GM23338 (cell line): ENCODE measurements at regions not wholly inside any gene's neighbourhood (a gene's known extent, or its start where the extent isn't known, plus 50 kb on each side); places are given as distances from the start of the nearest gene placed in this dataset.
A peak's percentile ranks its signal among the peaks of the same experiment; 100 is the strongest.

ENCODE experiments used
- ATAC-seq: fragments of 200-7000 bp; cut with Tn5 transposase; 3 replicates; pipeline ENCODE4 v1.9.1; 2020
- DNase-seq: peaks from one replicate; pipeline ENCODE4 v3.0.0-alpha.2; 2015; ENCODE audit warnings: low spot score
- H2AFZ ChIP-seq: fragments of 200-600 bp; sonication (generic); 2 replicates; pipeline ENCODE4 v1.8.0; 2016; ENCODE audit warnings: antibody characterized with exemption, mild to moderate bottlenecking, moderate library complexity
- H3F3A ChIP-seq: fragments of 200-600 bp; sonication (generic); replicated peaks from 2 replicates; pipeline ENCODE4 v1.8.0; 2017; ENCODE audit warnings: antibody characterized with exemption, mixed run types, low read depth
- H3K27ac ChIP-seq: fragments of 200-600 bp; sonication (generic); 2 replicates; pipeline ENCODE4 v1.6.1; 2016; ENCODE audit warnings: low read depth
- H3K27me3 ChIP-seq: fragments of 200-600 bp; sonication (generic); 2 replicates; pipeline ENCODE4 v1.8.0; 2016; ENCODE audit warnings: mild to moderate bottlenecking, mixed run types, moderate library complexity; ENCODE audit not compliant: insufficient read depth
- H3K36me3 ChIP-seq: fragments of 200-600 bp; sonication (generic); 2 replicates; pipeline ENCODE4 v1.8.0; 2016; ENCODE audit warnings: mild to moderate bottlenecking; ENCODE audit not compliant: insufficient read depth
- H3K4me1 ChIP-seq: fragments of 200-600 bp; sonication (generic); 2 replicates; pipeline ENCODE4 v1.8.0; 2016; ENCODE audit warnings: mild to moderate bottlenecking, moderate library complexity; ENCODE audit not compliant: insufficient read depth
- H3K4me2 ChIP-seq: fragments of 200-600 bp; sonication (generic); 2 replicates; pipeline ENCODE4 v1.7.1; 2017; ENCODE audit warnings: mixed run types
- H3K4me3 ChIP-seq: fragments of 200-600 bp; sonication (generic); 2 replicates; pipeline ENCODE4 v1.6.1; 2016; ENCODE audit warnings: mixed run types
- H3K79me2 ChIP-seq: fragments of 200-600 bp; sonication (generic); replicated peaks from 2 replicates; pipeline ENCODE4 v1.8.0; 2017; ENCODE audit warnings: mild to moderate bottlenecking; ENCODE audit not compliant: insufficient read depth
- H3K9me2 ChIP-seq: fragments of 200-600 bp; sonication (generic); 2 replicates; pipeline ENCODE4 v1.8.0; 2017; ENCODE audit not compliant: insufficient read depth
- H4K20me1 ChIP-seq: fragments of 200-600 bp; sonication (generic); replicated peaks from 2 replicates; pipeline ENCODE4 v1.8.0; 2017; ENCODE audit warnings: mild to moderate bottlenecking; ENCODE audit not compliant: insufficient read depth
- H3K27ac Mint-ChIP-seq: 2 replicates; pipeline ENCODE4 v1.8.0; 2020; ENCODE audit warnings: inconsistent platforms, mild to moderate bottlenecking, moderate library complexity, mixed read lengths
- H3K27me3 Mint-ChIP-seq: 3 replicates; pipeline ENCODE4 v1.8.0; 2022; ENCODE audit warnings: low read depth, mild to moderate bottlenecking, moderate library complexity, mixed read lengths, inconsistent platforms; ENCODE audit not compliant: insufficient read depth, poor library complexity
- H3K36me3 Mint-ChIP-seq: 3 replicates; pipeline ENCODE4 v1.8.0; 2021; ENCODE audit warnings: low read depth, mild to moderate bottlenecking, inconsistent platforms, moderate library complexity, mixed read lengths
- H3K4me1 Mint-ChIP-seq: 3 replicates; pipeline ENCODE4 v1.8.0; 2020; ENCODE audit warnings: mild to moderate bottlenecking, inconsistent platforms, mixed read lengths
- H3K4me3 Mint-ChIP-seq: 3 replicates; pipeline ENCODE4 v1.8.0; 2021; ENCODE audit warnings: moderate library complexity, mild to moderate bottlenecking, inconsistent platforms, mixed read lengths
- H3K9me3 Mint-ChIP-seq: 3 replicates; pipeline ENCODE4 v1.8.0; 2020; ENCODE audit warnings: moderate library complexity, mild to moderate bottlenecking, inconsistent platforms, mixed read lengths
- CREB1 ChIP-seq: fragments of 250-450 bp; sonication (Bioruptor Pico); IDR thresholded peaks from 2 replicates; pipeline ENCODE4 v1.5.0; 2020; ENCODE audit warnings: low read depth, mild to moderate bottlenecking, moderate library complexity
- EZH2 ChIP-seq: fragments of 200-600 bp; sonication (generic); IDR thresholded peaks from one replicate; pipeline ENCODE4 v1.8.0; 2017; ENCODE audit warnings: antibody characterized with exemption, mild to moderate bottlenecking, low read depth; ENCODE audit not compliant: unreplicated experiment
- EZH2phosphoT487 ChIP-seq: fragments of 200-600 bp; sonication (generic); IDR thresholded peaks from one replicate; pipeline ENCODE4 v1.8.1; 2018; ENCODE audit warnings: antibody characterized with exemption; ENCODE audit not compliant: unreplicated experiment
- JUNB ChIP-seq: IDR thresholded peaks from one replicate; pipeline ENCODE4 v1.6.1; 2016; ENCODE audit warnings: antibody characterized with exemption; ENCODE audit not compliant: unreplicated experiment
- NANOG ChIP-seq: IDR thresholded peaks from 2 replicates; pipeline ENCODE4 v1.6.1; 2016; ENCODE audit warnings: antibody characterized with exemption, borderline replicate concordance
- POLR2AphosphoS5 ChIP-seq: IDR thresholded peaks from 2 replicates; pipeline ENCODE4 v1.6.1; 2016; ENCODE audit warnings: antibody characterized with exemption, low read depth
- STAT1 ChIP-seq: IDR thresholded peaks from one replicate; pipeline ENCODE4 v1.6.1; 2016; ENCODE audit warnings: antibody characterized with exemption; ENCODE audit not compliant: unreplicated experiment
- ZNF114 ChIP-seq: fragments of 250-450 bp; sonication (Bioruptor Pico); IDR thresholded peaks from 2 replicates; pipeline ENCODE4 v1.5.0; 2020; ENCODE audit warnings: mild to moderate bottlenecking, moderate library complexity
- ZNF331 ChIP-seq: fragments of 250-450 bp; sonication (Bioruptor Pico); IDR thresholded peaks from 2 replicates; pipeline ENCODE4 v1.5.0; 2020; ENCODE audit warnings: low read depth, mild to moderate bottlenecking, moderate library complexity
- TF ChIP-seq, protein P1 (sequence below), 2 experiments: fragments of 200-600 bp in 1 of 2; sonication (generic) in 1 of 2; conservative IDR thresholded peaks; 2 replicates each; pipeline versions ENCODE4 v1.5.1 to v1.6.1; 2016 to 2017; ENCODE audit warnings: antibody characterized with exemption in 2 of 2, low read depth in 2 of 2, mild to moderate bottlenecking in 2 of 2, moderate library complexity in 1 of 2
- TF ChIP-seq, protein P2 (sequence below): IDR thresholded peaks from 2 replicates; pipeline ENCODE4 v1.6.1; 2016; ENCODE audit warnings: antibody characterized with exemption
- TF ChIP-seq, protein P3 (sequence below): IDR thresholded peaks from one replicate; pipeline ENCODE4 v1.6.1; 2018; ENCODE audit warnings: antibody characterized with exemption; ENCODE audit not compliant: unreplicated experiment

DNA sequence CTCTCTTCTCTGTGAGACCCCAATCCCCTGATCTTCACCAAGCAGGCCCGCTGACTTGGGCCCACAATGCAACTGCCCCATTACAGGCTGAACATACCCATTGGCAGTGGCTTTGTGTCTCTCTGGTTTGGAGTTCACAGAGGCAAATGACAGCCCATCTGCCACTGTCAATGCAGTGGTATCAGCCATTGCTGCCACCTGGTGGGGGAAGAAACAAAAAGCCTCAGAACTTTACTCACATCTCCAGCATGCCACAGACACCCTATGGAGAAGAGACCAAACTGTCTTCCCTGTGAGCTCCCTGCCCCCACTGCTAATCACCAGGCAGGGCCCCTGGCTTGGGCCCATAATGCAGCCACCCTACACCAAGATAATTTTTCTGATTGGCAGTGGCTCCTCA is 729.3 kb upstream of the ACTRT1 start:
- TF ChIP-seq EZH2phosphoT487 = no peak
- TF ChIP-seq, protein P1, sequence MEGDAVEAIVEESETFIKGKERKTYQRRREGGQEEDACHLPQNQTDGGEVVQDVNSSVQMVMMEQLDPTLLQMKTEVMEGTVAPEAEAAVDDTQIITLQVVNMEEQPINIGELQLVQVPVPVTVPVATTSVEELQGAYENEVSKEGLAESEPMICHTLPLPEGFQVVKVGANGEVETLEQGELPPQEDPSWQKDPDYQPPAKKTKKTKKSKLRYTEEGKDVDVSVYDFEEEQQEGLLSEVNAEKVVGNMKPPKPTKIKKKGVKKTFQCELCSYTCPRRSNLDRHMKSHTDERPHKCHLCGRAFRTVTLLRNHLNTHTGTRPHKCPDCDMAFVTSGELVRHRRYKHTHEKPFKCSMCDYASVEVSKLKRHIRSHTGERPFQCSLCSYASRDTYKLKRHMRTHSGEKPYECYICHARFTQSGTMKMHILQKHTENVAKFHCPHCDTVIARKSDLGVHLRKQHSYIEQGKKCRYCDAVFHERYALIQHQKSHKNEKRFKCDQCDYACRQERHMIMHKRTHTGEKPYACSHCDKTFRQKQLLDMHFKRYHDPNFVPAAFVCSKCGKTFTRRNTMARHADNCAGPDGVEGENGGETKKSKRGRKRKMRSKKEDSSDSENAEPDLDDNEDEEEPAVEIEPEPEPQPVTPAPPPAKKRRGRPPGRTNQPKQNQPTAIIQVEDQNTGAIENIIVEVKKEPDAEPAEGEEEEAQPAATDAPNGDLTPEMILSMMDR (conservative IDR thresholded peaks at IDR 0.05; ENCODE audit: low read depth in 2 of 2) = peak; percentile 42 to 68
- no peaks in the 10 kb centered on the region for H3K27me3 ChIP-seq
- peaks cover 20% of the 10 kb centered on the region; the same call in 2 of the 3 replicates for H3K36me3 Mint-ChIP-seq
- H3K79me2 ChIP-seq = no peaks in the 10 kb centered on the region
- ATAC-seq (peak; percentile 81), DNase-seq (peak; percentile 59)
- H3F3A ChIP-seq = no peaks in the 10 kb centered on the region
- H3K36me3 ChIP-seq = no peaks in the 10 kb centered on the region
- H3K9me3 Mint-ChIP-seq = peaks cover 28% of the 10 kb centered on the region
- no peak overlapping the region for H3K4me3 Mint-ChIP-seq
- H3K9me2 ChIP-seq = no peaks in the 10 kb centered on the region
- no peak overlapping the region for H3K27ac Mint-ChIP-seq
- H3K4me1 ChIP-seq = peaks cover 8% of the 10 kb centered on the region; the same call in 1 of the 2 replicates
- peaks cover 2% of the 10 kb centered on the region for H3K27me3 Mint-ChIP-seq
- H3K4me3 ChIP-seq = no peak overlapping the region
- H3K4me2 ChIP-seq = no peak overlapping the region
- H4K20me1 ChIP-seq = no peaks in the 10 kb centered on the region
- H3K4me1 Mint-ChIP-seq = peaks cover 12% of the 10 kb centered on the region
- H2AFZ ChIP-seq = no peak overlapping the region
- H3K27ac ChIP-seq = no peak overlapping the region

DNA sequence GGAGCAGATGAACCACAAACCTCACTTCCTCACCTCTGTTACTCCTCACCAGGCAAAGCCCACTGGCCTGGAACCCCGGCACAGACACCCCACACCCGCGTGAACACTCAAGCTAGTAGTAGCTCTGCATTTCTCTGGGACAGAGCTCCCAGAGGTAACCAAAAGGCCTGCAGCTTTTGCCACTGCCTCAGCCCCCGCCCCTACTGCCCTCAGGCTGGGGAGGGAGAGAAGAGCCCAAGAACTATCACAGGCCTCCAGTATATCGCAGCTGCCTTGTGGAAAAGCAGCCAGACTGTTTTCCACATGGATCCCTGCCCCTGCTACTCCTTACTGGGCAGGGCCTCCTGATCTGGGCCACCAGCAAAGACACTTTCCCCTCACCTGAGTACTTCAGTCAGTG is 728.7 kb upstream of the ACTRT1 start:
- Histone ChIP-seq H3K4me2 (no peak overlapping the region), H3K27me3 (no peaks in the 10 kb centered on the region), H3K9me2 (no peaks in the 10 kb centered on the region), H3K4me3 (no peak overlapping the region), H3K36me3 (no peaks in the 10 kb centered on the region), H2AFZ (no peak overlapping the region), H3K4me1 (peaks cover 8% of the 10 kb centered on the region; the same call in 1 of the 2 replicates), H4K20me1 (no peaks in the 10 kb centered on the region), H3F3A (no peaks in the 10 kb centered on the region), H3K79me2 (no peaks in the 10 kb centered on the region), H3K27ac (no peak overlapping the region)
- Mint-ChIP-seq H3K27me3 (peaks cover 2% of the 10 kb centered on the region), H3K4me3 (no peak overlapping the region), H3K36me3 (peaks cover 22% of the 10 kb centered on the region; the same call in 2 of the 3 replicates), H3K4me1 (peaks cover 12% of the 10 kb centered on the region), H3K27ac (no peak overlapping the region), H3K9me3 (peaks cover 29% of the 10 kb centered on the region)
- no peak for DNase-seq
- no peak for ATAC-seq
- no peak for TF ChIP-seq CREB1 (CRISPR knock-in tag)
- no peak for TF ChIP-seq NANOG
- no peak for TF ChIP-seq EZH2phosphoT487
- TF ChIP-seq, protein P2, sequence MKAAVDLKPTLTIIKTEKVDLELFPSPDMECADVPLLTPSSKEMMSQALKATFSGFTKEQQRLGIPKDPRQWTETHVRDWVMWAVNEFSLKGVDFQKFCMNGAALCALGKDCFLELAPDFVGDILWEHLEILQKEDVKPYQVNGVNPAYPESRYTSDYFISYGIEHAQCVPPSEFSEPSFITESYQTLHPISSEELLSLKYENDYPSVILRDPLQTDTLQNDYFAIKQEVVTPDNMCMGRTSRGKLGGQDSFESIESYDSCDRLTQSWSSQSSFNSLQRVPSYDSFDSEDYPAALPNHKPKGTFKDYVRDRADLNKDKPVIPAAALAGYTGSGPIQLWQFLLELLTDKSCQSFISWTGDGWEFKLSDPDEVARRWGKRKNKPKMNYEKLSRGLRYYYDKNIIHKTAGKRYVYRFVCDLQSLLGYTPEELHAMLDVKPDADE = no peak
- TF ChIP-seq, protein P1 (conservative IDR thresholded peaks at IDR 0.05; ENCODE audit: low read depth in 2 of 2) = no peak
- no peak for TF ChIP-seq JUNB
- no peak for TF ChIP-seq POLR2AphosphoS5
- no peak for TF ChIP-seq ZNF114 (CRISPR knock-in tag)
- TF ChIP-seq ZNF331 (CRISPR knock-in tag) = no peak
- no peak for TF ChIP-seq EZH2
- TF ChIP-seq, protein P3, sequence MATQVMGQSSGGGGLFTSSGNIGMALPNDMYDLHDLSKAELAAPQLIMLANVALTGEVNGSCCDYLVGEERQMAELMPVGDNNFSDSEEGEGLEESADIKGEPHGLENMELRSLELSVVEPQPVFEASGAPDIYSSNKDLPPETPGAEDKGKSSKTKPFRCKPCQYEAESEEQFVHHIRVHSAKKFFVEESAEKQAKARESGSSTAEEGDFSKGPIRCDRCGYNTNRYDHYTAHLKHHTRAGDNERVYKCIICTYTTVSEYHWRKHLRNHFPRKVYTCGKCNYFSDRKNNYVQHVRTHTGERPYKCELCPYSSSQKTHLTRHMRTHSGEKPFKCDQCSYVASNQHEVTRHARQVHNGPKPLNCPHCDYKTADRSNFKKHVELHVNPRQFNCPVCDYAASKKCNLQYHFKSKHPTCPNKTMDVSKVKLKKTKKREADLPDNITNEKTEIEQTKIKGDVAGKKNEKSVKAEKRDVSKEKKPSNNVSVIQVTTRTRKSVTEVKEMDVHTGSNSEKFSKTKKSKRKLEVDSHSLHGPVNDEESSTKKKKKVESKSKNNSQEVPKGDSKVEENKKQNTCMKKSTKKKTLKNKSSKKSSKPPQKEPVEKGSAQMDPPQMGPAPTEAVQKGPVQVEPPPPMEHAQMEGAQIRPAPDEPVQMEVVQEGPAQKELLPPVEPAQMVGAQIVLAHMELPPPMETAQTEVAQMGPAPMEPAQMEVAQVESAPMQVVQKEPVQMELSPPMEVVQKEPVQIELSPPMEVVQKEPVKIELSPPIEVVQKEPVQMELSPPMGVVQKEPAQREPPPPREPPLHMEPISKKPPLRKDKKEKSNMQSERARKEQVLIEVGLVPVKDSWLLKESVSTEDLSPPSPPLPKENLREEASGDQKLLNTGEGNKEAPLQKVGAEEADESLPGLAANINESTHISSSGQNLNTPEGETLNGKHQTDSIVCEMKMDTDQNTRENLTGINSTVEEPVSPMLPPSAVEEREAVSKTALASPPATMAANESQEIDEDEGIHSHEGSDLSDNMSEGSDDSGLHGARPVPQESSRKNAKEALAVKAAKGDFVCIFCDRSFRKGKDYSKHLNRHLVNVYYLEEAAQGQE = no peak
- TF ChIP-seq STAT1 = no peak
